ENCODE measurements at regions not wholly inside any gene's neighbourhood (a gene's known extent, or its start where the extent isn't known, plus 50 kb on each side); places are given as distances from the start of the nearest gene placed in this dataset.

GRCh38 chr1:118303534-118303933, 118.5 kb upstream of the SPAG17 start:
- DNase-seq (ENCODE audit: low read depth) = no peak
- H3K4me3 ChIP-seq (replicated peaks; ENCODE audit: low read depth, low read length) = no peak overlapping the region
- TF ChIP-seq, protein P1, sequence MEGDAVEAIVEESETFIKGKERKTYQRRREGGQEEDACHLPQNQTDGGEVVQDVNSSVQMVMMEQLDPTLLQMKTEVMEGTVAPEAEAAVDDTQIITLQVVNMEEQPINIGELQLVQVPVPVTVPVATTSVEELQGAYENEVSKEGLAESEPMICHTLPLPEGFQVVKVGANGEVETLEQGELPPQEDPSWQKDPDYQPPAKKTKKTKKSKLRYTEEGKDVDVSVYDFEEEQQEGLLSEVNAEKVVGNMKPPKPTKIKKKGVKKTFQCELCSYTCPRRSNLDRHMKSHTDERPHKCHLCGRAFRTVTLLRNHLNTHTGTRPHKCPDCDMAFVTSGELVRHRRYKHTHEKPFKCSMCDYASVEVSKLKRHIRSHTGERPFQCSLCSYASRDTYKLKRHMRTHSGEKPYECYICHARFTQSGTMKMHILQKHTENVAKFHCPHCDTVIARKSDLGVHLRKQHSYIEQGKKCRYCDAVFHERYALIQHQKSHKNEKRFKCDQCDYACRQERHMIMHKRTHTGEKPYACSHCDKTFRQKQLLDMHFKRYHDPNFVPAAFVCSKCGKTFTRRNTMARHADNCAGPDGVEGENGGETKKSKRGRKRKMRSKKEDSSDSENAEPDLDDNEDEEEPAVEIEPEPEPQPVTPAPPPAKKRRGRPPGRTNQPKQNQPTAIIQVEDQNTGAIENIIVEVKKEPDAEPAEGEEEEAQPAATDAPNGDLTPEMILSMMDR (IDR thresholded peaks at IDR 0.05; ENCODE audit: low read length, missing control alignments) = no peak

- DNase-seq (ENCODE audit: low read depth) = no peak
- H3K4me3 ChIP-seq (replicated peaks; ENCODE audit: low read depth, low read length) = no peak overlapping the region
- TF ChIP-seq, protein P1 (IDR thresholded peaks at IDR 0.05; ENCODE audit: low read length, missing control alignments) = no peak
Observed at GRCh38 chr1:118303064-118303463, 118.0 kb upstream of the SPAG17 start.

DNA sequence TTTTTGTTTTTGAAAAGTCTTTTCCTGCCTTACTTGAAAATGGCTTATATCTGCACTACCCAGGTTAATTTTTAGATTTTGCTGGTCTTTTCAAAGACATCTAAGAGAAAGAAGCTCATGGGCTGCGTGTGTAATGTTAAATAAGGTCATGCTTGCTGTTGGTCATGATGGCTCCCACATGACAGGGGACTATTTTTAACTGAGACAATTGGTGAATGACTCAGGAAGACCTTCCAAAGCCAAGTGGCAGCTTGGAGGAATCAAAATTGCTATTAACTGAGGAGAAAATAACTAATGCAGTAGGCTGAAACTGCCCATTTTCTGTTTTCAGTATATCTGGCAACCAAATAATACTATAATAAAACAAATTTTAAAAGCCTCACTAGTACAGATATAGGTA, 117.1 kb upstream of the SPAG17 start:
- TF ChIP-seq, protein P1 (IDR thresholded peaks at IDR 0.05; ENCODE audit: low read length, missing control alignments) = no peak
- no peak for DNase-seq (ENCODE audit: low read depth)
- H3K4me3 ChIP-seq (replicated peaks; ENCODE audit: low read depth, low read length) = no peak overlapping the region

GRCh38 chr1:118300808-118301207, 115.8 kb upstream of the SPAG17 start:
- H3K4me3 ChIP-seq (replicated peaks; ENCODE audit: low read depth, low read length) = no peak overlapping the region
- DNase-seq (ENCODE audit: low read depth) = no peak
- TF ChIP-seq, protein P1 (IDR thresholded peaks at IDR 0.05; ENCODE audit: low read length, missing control alignments) = no peak

GRCh38 chr1:118298397-118298796, 113.4 kb upstream of the SPAG17 start:
- no peak overlapping the region for H3K4me3 ChIP-seq (replicated peaks; ENCODE audit: low read depth, low read length)
- TF ChIP-seq, protein P1 (IDR thresholded peaks at IDR 0.05; ENCODE audit: low read length, missing control alignments) = no peak
- no peak for DNase-seq (ENCODE audit: low read depth)

GRCh38 chr1:118297521-118297920, 112.5 kb upstream of the SPAG17 start:
- no peak overlapping the region for H3K4me3 ChIP-seq (replicated peaks; ENCODE audit: low read depth, low read length)
- DNase-seq (ENCODE audit: low read depth) = no peak
- TF ChIP-seq, protein P1 (IDR thresholded peaks at IDR 0.05; ENCODE audit: low read length, missing control alignments) = no peak

DNA sequence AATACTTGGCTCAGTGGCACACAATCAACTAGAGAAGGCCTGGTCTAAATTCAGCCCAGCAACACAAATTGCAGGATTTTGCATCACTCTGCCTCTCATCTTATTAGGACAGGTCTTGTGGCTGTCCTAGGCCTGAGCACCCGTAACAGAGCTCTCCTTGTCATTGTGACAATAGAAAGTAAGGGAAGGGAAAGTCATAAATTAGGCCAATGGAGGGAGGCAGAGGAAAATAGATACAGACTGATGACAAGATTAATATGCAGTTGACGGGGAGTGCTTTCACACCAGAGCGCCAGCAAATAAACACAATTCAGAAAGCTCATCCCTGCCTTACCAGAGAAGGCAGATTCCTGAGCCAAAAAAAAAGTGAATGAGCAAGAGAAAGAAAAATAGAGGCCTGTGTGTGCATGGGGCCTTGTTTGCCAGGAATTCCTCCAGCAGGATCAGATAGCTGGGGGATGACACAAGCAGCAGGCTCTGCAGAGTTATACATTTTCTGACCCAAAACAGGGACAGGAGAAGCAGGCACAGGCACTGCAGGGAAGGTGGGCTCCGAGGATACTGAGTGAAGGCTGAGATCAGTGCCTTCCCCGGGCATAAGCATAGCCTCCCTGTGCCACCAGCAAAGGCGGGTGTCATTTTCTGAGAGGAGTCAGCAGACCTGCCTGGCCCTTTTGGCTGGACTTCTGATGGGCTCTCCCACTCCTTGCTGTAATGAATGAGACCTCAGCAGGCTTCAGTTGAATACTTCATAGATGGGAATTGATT, 110.0 kb upstream of the SPAG17 start:
- DNase-seq (ENCODE audit: low read depth) = no peak
- TF ChIP-seq, protein P1 (IDR thresholded peaks at IDR 0.05; ENCODE audit: low read length, missing control alignments) = no peak
- no peak overlapping the region for H3K4me3 ChIP-seq (replicated peaks; ENCODE audit: low read depth, low read length)

All from fibroblast of pulmonary artery (primary cell).